ENCODE measurements at regions not wholly inside any gene's neighbourhood (a gene's known extent, or its start where the extent isn't known, plus 50 kb on each side); places are given as distances from the start of the nearest gene placed in this dataset.

- Histone ChIP-seq H3K9me3 (no peaks in the 10 kb centered on the region), H3K27me3 (no peaks in the 10 kb centered on the region), H3K36me3 (no peaks in the 10 kb centered on the region), H3K4me3 (no peak overlapping the region), H3K27ac (no peak overlapping the region), H3K4me1 (no peaks in the 10 kb centered on the region)
- no peak for DNase-seq
- in situ Hi-C loops (cut with MboI; ENCODE audit: low sequenced_read_pairs in 4 of 4) (no loop called here), intact Hi-C loops (cut with DNase I; ENCODE audit: low total_unique reads) (no loop called here)
- ATAC-seq = no peak
- TF ChIP-seq POLR2A (IDR thresholded peaks at IDR 0.05) = no peak
- no peak for TF ChIP-seq CTCF (IDR thresholded peaks at IDR 0.05 in 4 of 5, conservative IDR thresholded peaks at IDR 0.05 in 1 of 5)
Observed at GRCh38 chr3:117488983-117489382, 779.4 kb downstream of the TUSC7 start.

- in situ Hi-C loops (cut with MboI; ENCODE audit: low sequenced_read_pairs in 4 of 4) = no loop called here
- H3K27ac ChIP-seq = no peak overlapping the region
- intact Hi-C loops (cut with DNase I; ENCODE audit: low total_unique reads) = no loop called here
- DNase-seq (no peak), ATAC-seq (no peak)
- no peaks in the 10 kb centered on the region for H3K27me3 ChIP-seq
- H3K36me3 ChIP-seq = no peaks in the 10 kb centered on the region
- H3K9me3 ChIP-seq = no peaks in the 10 kb centered on the region
- H3K4me1 ChIP-seq = no peaks in the 10 kb centered on the region
- H3K4me3 ChIP-seq = no peak overlapping the region
- TF ChIP-seq POLR2A (IDR thresholded peaks at IDR 0.05) (no peak), CTCF (IDR thresholded peaks at IDR 0.05 in 4 of 5, conservative IDR thresholded peaks at IDR 0.05 in 1 of 5) (no peak)
Observed at GRCh38 chr3:117489663-117490079, 780.1 kb downstream of the TUSC7 start.

DNA sequence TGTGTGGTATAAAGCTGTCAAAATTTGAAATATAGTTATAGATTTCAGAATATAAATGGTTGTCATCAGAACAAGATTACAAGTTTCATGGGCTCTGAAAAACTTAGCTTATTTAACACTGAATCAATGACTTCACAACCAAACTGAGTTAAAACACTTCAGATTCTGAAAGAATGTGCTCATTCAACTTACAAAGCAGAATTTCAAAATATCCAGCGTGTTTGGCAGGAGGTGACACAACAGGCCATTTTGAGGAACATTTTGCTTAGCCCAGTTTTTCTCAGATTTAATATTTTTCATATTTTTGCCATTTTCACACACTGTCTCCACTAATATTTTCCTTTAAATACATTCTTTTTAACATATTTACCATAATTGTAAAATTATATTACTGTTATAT is 781.1 kb downstream of the TUSC7 start:
- intact Hi-C loops (cut with DNase I; ENCODE audit: low total_unique reads) (no loop called here), in situ Hi-C loops (cut with MboI; ENCODE audit: low sequenced_read_pairs in 4 of 4) (no loop called here)
- Histone ChIP-seq H3K4me3 (no peak overlapping the region), H3K27me3 (no peaks in the 10 kb centered on the region), H3K9me3 (no peaks in the 10 kb centered on the region), H3K4me1 (no peaks in the 10 kb centered on the region), H3K27ac (no peak overlapping the region), H3K36me3 (no peaks in the 10 kb centered on the region)
- DNase-seq = no peak
- TF ChIP-seq CTCF (IDR thresholded peaks at IDR 0.05 in 4 of 5, conservative IDR thresholded peaks at IDR 0.05 in 1 of 5) = no peak
- no peak for TF ChIP-seq POLR2A (IDR thresholded peaks at IDR 0.05)
- no peak for ATAC-seq

GRCh38 chr3:117495620-117496019 is 786.0 kb downstream of the TUSC7 start:
- in situ Hi-C loops (cut with MboI; ENCODE audit: low sequenced_read_pairs in 4 of 4) = no loop called here
- DNase-seq (no peak), ATAC-seq (no peak)
- Histone ChIP-seq H3K36me3 (no peaks in the 10 kb centered on the region), H3K27me3 (no peaks in the 10 kb centered on the region), H3K9me3 (no peaks in the 10 kb centered on the region), H3K4me3 (no peak overlapping the region), H3K4me1 (no peaks in the 10 kb centered on the region), H3K27ac (no peak overlapping the region)
- no peak for TF ChIP-seq CTCF (IDR thresholded peaks at IDR 0.05 in 4 of 5, conservative IDR thresholded peaks at IDR 0.05 in 1 of 5)
- no peak for TF ChIP-seq POLR2A (IDR thresholded peaks at IDR 0.05)
- intact Hi-C loops (cut with DNase I; ENCODE audit: low total_unique reads) = no loop called here

DNA sequence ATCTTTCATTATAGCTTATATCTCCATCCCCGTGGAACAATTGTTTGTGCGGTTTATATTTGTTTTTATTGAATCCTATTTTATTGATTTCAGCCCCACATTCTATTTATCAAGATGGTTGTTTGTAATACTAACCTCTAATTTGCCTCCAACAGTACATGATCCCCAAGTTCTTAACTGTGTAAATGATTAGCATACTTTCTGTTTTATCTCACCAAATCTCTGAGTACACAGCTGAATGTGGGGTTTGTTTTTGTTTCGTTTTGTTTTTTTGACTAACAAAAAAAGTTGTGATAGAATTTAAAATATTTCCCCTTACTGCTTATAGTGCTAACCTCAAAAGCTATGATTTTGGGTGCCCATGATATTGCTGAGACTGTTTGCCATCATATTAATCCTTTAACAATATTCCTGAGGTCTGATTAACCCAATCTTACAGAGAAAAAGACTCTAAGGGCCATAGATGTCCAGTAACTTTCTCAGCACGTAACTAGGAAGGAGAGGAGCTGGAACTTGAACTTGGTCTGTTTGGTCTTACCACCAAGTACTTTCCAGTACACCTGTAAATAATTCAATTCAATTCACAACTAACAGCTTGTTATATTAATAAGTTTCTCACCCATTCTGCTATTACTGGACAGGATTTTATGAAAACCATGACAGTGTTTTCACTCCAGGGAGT is 789.8 kb downstream of the TUSC7 start:
- Histone ChIP-seq H3K4me1 (no peaks in the 10 kb centered on the region), H3K9me3 (no peaks in the 10 kb centered on the region), H3K36me3 (no peaks in the 10 kb centered on the region), H3K27me3 (no peaks in the 10 kb centered on the region), H3K27ac (no peak overlapping the region), H3K4me3 (no peak overlapping the region)
- TF ChIP-seq CTCF (IDR thresholded peaks at IDR 0.05 in 4 of 5, conservative IDR thresholded peaks at IDR 0.05 in 1 of 5) (no peak), POLR2A (IDR thresholded peaks at IDR 0.05) (no peak)
- in situ Hi-C loops (cut with MboI; ENCODE audit: low sequenced_read_pairs in 4 of 4) (no loop called here), intact Hi-C loops (cut with DNase I; ENCODE audit: low total_unique reads) (no loop called here)
- DNase-seq (no peak), ATAC-seq (no peak)

Data from gastrocnemius medialis (tissue), 4 donors.